Activated T-helper 1 cell treated with anti-CD3 and anti-CD28 coated beads, Interleukin-2, amount 50 U/mL, for 16 hours (primary cell): ENCODE measurements at regions not wholly inside any gene's neighbourhood (a gene's known extent, or its start where the extent isn't known, plus 50 kb on each side); places are given as distances from the start of the nearest gene placed in this dataset.
"Not testable (repeated sequence)": the region's sequence is repeated elsewhere in the genome, so short reads cannot be mapped to it uniquely, and the experiment has no call there.

Experiments
- DNase-seq, 2 donors: peaks; one replicate each; pipeline ENCODE4 v3.0.0-alpha.2; 2020; ENCODE audit warnings: low read depth in 1 of 2, low spot score in 1 of 2

DNA sequence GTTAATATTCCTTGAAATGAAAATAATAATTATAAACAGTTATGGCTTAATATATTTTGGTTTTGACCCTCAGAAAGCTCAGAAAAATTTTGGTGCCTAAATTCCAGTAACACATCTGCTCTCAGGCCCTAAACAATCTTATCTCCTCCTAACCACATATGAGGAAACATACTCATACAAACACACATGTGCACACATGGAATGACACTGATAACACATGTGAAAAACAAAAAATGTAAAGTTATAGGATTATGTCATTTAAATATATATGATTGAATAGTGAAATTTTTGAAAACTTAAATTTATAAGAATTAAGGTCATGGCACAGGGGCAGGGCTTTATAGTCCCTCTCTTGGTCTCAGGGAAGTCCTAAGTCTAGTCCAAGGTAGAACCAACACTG, 127.2 kb upstream of the TRPC7 start:
- no peak for DNase-seq

DNA sequence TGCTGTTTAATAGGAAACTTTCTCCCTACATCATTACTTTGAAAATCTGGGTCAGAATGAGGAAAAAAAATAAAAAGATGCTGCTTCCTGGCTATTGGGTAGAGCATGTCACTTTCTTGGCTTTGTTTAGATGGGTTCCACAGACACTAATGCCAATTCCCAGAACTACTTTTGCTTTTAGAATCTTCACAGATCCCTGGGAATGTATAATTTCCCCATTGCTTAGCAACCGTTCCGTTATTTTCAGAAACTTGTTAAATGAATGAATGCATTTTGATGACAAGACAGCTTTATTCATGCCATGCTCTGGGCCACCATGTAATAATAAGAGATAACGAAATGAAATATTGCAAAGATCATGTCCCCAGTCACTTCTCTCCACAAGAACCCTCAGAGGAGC, 126.5 kb upstream of the TRPC7 start:
- DNase-seq = no peak

DNA sequence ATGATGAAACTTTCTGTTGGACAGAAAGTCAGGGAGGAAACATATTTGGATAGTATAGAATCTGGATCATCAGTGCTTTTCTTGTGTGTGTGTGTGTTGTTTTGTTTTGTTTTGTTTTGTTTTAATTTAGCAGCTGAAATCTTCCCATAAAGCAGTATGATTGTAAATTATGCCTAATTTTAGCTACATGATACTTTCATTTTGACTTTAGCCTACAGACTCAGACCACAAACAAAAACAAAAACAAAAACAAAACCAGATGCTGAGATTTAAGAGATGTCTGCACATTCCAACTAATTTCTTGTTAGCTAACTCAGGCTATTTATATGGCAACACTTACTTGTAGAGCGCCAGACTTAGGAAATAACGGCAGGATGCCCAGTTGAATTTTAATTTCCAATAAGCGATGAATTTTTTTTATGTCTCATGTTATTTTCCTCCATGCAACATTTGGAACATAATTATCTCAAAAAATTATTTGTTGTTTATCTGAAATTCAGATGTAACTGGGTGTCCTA, 119.5 kb upstream of the TRPC7 start:
- no peak for DNase-seq

GRCh38 chr5:136482206-136482605, 116.9 kb upstream of the TRPC7 start:
- no peak for DNase-seq

- no peak for DNase-seq
Observed at GRCh38 chr5:136474466-136474865, 109.1 kb upstream of the TRPC7 start.

- no peak for DNase-seq
Observed at GRCh38 chr5:136467632-136468031, 102.3 kb upstream of the TRPC7 start.

GRCh38 chr5:136466041-136466415, 100.7 kb upstream of the TRPC7 start:
- no peak for DNase-seq

GRCh38 chr5:136458481-136458880, 93.1 kb upstream of the TRPC7 start:
- no peak for DNase-seq

DNA sequence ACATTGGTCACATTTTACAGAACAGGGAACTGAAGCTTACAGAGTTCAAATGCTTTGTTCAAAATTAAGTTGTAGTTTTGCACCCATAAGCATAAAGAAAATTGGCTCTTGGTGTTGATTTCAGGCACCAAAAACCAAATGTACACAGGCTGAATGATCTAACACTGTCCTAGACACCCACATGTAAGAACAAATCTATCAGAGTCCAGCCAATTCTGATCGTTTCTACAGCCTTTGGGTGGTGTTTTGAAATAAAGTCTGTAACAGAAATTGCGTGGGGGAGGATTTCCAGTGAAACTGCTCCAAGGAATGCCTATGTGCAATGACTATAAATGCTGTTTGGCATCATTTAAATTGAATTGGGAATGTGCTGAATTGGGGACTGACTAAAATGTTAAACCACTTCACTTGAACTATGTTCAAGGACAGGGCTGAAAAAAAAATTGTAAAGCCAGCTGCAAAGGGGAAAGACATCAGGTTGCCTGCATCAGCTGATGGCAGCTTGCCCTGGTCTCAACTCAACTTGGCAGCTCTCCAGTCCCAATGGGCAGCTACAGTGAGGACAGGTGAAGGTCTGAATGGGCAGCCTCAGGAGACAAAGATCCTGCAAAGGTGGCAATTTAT, 92.2 kb upstream of the TRPC7 start:
- no peak for DNase-seq

- DNase-seq = no peak
Observed at GRCh38 chr5:136455409-136455808, 90.1 kb upstream of the TRPC7 start.

GRCh38 chr5:136453986-136454758, 88.8 kb upstream of the TRPC7 start:
- no peak for DNase-seq

GRCh38 chr5:136453199-136453598, 87.9 kb upstream of the TRPC7 start:
- DNase-seq = no peak

- DNase-seq = not testable (repeated sequence)
Observed at GRCh38 chr5:136447576-136447975, 82.2 kb upstream of the TRPC7 start.

GRCh38 chr5:136446565-136446964, 81.2 kb upstream of the TRPC7 start:
- DNase-seq = no peak

DNA sequence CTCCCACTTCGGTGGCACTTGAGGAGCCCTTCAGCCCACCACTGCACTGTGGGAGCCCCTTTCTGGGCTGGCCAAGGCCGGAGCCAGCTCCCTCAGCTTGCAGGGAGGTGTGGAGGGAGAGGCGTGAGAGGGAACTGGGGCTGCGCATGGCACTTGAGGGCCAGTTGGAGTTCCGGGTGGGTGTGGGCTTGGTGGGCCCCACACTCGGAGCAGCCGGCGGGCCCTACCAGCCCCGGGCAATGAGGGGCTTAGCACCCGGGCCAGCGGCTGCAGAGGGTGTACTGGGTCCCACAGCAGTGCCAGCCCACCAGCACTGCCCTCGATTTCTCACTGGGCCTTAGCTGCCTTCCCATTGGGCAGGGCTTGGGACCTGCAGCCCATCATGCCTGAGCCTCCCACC, 78.8 kb upstream of the TRPC7 start:
- DNase-seq = not testable (repeated sequence)

GRCh38 chr5:136439367-136439766, 74.0 kb upstream of the TRPC7 start:
- no peak for DNase-seq

DNA sequence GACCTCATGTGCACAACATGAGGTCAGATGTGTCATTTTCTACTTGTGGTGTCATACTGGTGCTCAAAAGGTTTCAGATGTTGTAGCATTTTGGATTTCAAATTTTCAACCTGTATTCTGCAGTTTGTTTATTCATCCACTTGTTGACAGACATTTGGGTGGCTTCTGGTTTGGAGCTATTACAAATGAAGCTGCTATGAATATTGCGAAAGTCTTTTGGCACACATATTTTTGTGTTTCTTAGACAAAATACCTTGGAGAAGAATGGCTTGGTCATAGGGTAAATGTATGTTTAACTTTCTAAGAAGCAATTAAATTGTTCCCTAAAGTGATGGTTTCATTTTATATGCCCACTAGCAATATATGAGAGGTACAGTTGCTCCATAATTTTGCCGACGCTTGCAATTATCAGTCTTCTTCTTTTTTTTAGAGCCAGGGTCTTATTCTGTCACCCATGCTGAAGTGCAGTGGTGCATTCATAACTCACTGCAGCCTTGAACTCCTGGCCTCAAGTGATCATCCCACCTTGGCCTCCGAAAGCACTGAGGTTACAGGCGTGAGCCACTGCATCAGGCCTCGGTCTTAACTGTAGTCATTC, 70.7 kb upstream of the TRPC7 start:
- no peak for DNase-seq

DNA sequence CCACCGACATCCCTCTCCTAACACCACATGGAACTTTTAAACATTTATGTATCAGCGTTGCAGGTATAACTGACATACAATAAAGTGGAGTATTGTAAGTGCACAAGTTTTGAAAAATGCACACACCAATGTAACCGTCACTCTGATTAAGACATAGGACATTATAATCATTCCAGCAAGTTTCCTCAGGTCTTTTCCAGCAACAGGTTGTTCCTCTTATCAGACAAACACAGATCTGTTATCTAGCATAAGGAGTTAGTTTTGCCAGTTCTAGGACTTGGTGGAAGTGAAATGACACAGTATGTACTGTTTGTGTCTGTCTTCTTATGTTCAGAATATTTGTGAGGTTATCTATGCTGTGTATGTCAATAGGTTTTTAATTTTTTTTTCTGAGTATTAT, 69.5 kb upstream of the TRPC7 start:
- DNase-seq = no peak

DNA sequence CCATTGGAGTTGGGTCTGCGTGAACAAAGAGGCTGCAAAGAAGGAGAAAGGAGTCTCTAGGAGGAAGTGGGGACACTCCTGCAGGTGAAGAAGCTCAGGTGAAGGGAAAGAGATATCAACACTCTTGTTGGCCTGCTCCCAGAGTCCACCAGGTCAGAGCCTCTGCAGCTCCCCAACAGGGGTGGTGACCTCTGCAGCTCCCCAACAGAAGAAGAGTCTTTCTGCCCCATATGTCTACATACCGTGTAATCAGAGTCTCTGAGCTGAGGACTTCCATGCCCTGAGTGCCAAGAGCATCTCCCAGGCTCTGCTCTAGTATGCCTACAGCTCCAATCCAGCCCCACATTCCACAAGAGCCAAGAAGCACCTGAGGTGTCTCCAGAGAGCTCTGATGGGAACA, 67.4 kb upstream of the TRPC7 start:
- no peak for DNase-seq

- no peak for DNase-seq
Observed at GRCh38 chr5:136430081-136430480, 64.7 kb upstream of the TRPC7 start.

- no peak for DNase-seq
Observed at GRCh38 chr5:136427426-136427825, 62.1 kb upstream of the TRPC7 start.

GRCh38 chr5:136425921-136426320, 60.6 kb upstream of the TRPC7 start:
- DNase-seq = no peak
